K562 (cell line): ENCODE measurements at regions not wholly inside any gene's neighbourhood (a gene's known extent, or its start where the extent isn't known, plus 50 kb on each side); places are given as distances from the start of the nearest gene placed in this dataset.

Experiments
- ATAC-seq: fragments of 200-7000 bp; cut with Tn5 transposase; 3 replicates; pipeline ENCODE4 v1.9.1; 2020; ENCODE audit warnings: moderate library complexity
- BruUV-seq: library from RNA; stranded (reverse); fragments of 400-500 nt; replicated peaks from 2 replicates; lab custom pipeline; 2021; lab: Mats Ljungman, UMichigan
- CTCF ChIA-PET: fragments of 300-600 bp; formaldehyde crosslinking; extraction: SDS; loops from one replicate; lab custom pipeline; 2021; ENCODE audit warnings: low intra/inter-chr PET ratio; lab: Yijun Ruan, JAX
- POLR2A ChIA-PET: fragments of 300-600, 350-650 bp; sonication (Branson Sonifier 250); formaldehyde crosslinking; extraction: SDS; loops from one replicate; lab custom pipeline; 2021; ENCODE audit warnings: antibody characterized with exemption, inconsistent platforms; lab: Yijun Ruan, JAX
- DNase-seq, 4 experiments: peaks; one replicate each; pipeline versions ENCODE4 v3.0.0 to v3.0.0-alpha.2; 2011 to 2018; ENCODE audit warnings: low spot score in 3 of 4, mixed read lengths in 3 of 4; ENCODE audit errors: extremely low read depth in 1 of 4
- FAIRE-seq: peaks from 2 replicates; lab custom pipeline; 2011; peaks lifted over from hg19 to GRCh38; lab: Jason Lieb, UNC
- H2AFZ ChIP-seq: 2 replicates; pipeline ENCODE4 v1.6.0; 2011; ENCODE audit warnings: low read depth, low read length, control low read depth, inconsistent platforms
- H3K27ac ChIP-seq: fragments of 200-600 bp; 3 replicates; pipeline ENCODE4 v1.8.0; 2011; ENCODE audit warnings: low read depth, mild to moderate bottlenecking, control low read depth, inconsistent platforms, low read length, moderate library complexity, mixed read lengths; ENCODE audit errors: extremely low read depth
- H3K27me3 ChIP-seq, 2 experiments: fragments of 300-600 bp in 1 of 2; 2 replicates in 1 of 2; 3 replicates in 1 of 2; pipeline versions ENCODE4 v1.6.0 to v1.8.0; 2011; ENCODE audit warnings: inconsistent platforms in 2 of 2, low read length in 2 of 2, mild to moderate bottlenecking in 1 of 2, mixed read lengths in 1 of 2, moderate library complexity in 1 of 2; ENCODE audit not compliant: control insufficient read depth in 2 of 2, insufficient read depth in 2 of 2
- H3K36me3 ChIP-seq: fragments of 300-600 bp; 3 replicates; pipeline ENCODE4 v1.8.0; 2011; ENCODE audit warnings: mild to moderate bottlenecking, low read length, inconsistent platforms; ENCODE audit not compliant: control insufficient read depth, insufficient read depth
- H3K4me1 ChIP-seq, 2 experiments: fragments of 200-600 bp in 1 of 2; replicated peaks in 1 of 2; 2 replicates in 1 of 2; 3 replicates in 1 of 2; pipeline versions ENCODE4 v1.5.1 to v1.8.0; 2011; ENCODE audit warnings: inconsistent platforms in 2 of 2, low read length in 2 of 2, mild to moderate bottlenecking in 1 of 2, mixed read lengths in 1 of 2, moderate library complexity in 1 of 2; ENCODE audit not compliant: control insufficient read depth in 2 of 2, insufficient read depth in 2 of 2
- H3K4me2 ChIP-seq: 2 replicates; pipeline ENCODE4 v1.6.1; 2011; ENCODE audit warnings: low read length, control low read depth, inconsistent platforms, mixed read lengths; ENCODE audit not compliant: insufficient read depth
- H3K4me3 ChIP-seq: fragments of 200-600 bp; sonication (generic), shearing (Covaris generic); 2 replicates; pipeline ENCODE4 v1.5.1; 2016; ENCODE audit warnings: control low read depth, inconsistent platforms
- H3K79me2 ChIP-seq: fragments of 200-600 bp; 3 replicates; pipeline ENCODE4 v1.8.0; 2011; ENCODE audit warnings: low read length, inconsistent platforms; ENCODE audit not compliant: control insufficient read depth, insufficient read depth
- H3K9ac ChIP-seq, 2 experiments: 2 replicates each; pipeline versions ENCODE4 v1.6.0 to v1.6.1; 2011; ENCODE audit warnings: low read depth in 2 of 2, low read length in 2 of 2, control low read depth in 1 of 2, inconsistent platforms in 1 of 2, mild to moderate bottlenecking in 1 of 2, mixed read lengths in 1 of 2; ENCODE audit not compliant: insufficient read depth in 1 of 2
- H3K9me1 ChIP-seq: one replicate; pipeline ENCODE4 v1.6.0; 2011; ENCODE audit warnings: inconsistent platforms, mild to moderate bottlenecking, low read length, moderate library complexity; ENCODE audit not compliant: control insufficient read depth, insufficient read depth
- H3K9me3 ChIP-seq: replicated peaks from 2 replicates; pipeline ENCODE4 v1.5.1; 2011; ENCODE audit warnings: low read depth, low read length, inconsistent platforms; ENCODE audit not compliant: control insufficient read depth, insufficient read depth
- H4K20me1 ChIP-seq: replicated peaks from 2 replicates; pipeline ENCODE4 v1.6.1; 2011; ENCODE audit warnings: low read length, inconsistent platforms, mixed read lengths; ENCODE audit not compliant: control insufficient read depth, insufficient read depth
- C11orf30 ChIP-seq: fragments of 450-650 bp; IDR thresholded peaks from 2 replicates; pipeline ENCODE4 v1.6.1; 2016; ENCODE audit warnings: low read depth, mild to moderate bottlenecking
- FOXO4 ChIP-seq: fragments of 450-650 bp; formaldehyde crosslinking; IDR thresholded peaks from 2 replicates; pipeline ENCODE4 v1.4.0; 2020; ENCODE audit warnings: mild to moderate bottlenecking, moderate library complexity
- KAT2B ChIP-seq: IDR thresholded peaks from one replicate; pipeline ENCODE4 v1.6.1; 2012; ENCODE audit warnings: low read depth, mild to moderate bottlenecking, control low read depth, inconsistent platforms, low read length, moderate library complexity
- KLF13 ChIP-seq: fragments of 450-650 bp; IDR thresholded peaks from 2 replicates; pipeline ENCODE4 v1.6.1; 2016; ENCODE audit warnings: missing genetic modification characterization, low read depth, mild to moderate bottlenecking, missing compliant biosample characterization, moderate library complexity, borderline replicate concordance
- NELFE ChIP-seq: IDR thresholded peaks from 2 replicates; pipeline ENCODE4 v1.6.1; 2011; ENCODE audit warnings: mild to moderate bottlenecking; ENCODE audit not compliant: insufficient read depth, insufficient read length
- NR4A1 ChIP-seq, 2 experiments: fragments of 250-450 bp in 1 of 2; fragments of 450-650 bp in 1 of 2; sonication (Bioruptor Pico) in 1 of 2; IDR thresholded peaks; 2 replicates each; pipeline versions ENCODE4 v1.4.0 to v1.6.1; 2016 to 2020; ENCODE audit warnings: mild to moderate bottlenecking in 2 of 2, missing compliant biosample characterization in 1 of 2, missing genetic modification characterization in 1 of 2, moderate library complexity in 1 of 2
- PHF21A ChIP-seq: fragments of 450-650 bp; IDR thresholded peaks from 2 replicates; pipeline ENCODE4 v1.6.1; 2017; ENCODE audit warnings: low read depth, borderline replicate concordance
- POLR2AphosphoS2 ChIP-seq: IDR thresholded peaks from 2 replicates; pipeline ENCODE4 v1.6.1; 2012; ENCODE audit warnings: low read length, improper control_type of control experiment
- RBM22 ChIP-seq: fragments of 200-400 bp; formaldehyde crosslinking; IDR thresholded peaks from 2 replicates; pipeline ENCODE4 v1.6.1; 2018; ENCODE audit warnings: low read length, low read depth; ENCODE audit not compliant: poor library complexity, severe bottlenecking
- TCF7L2 ChIP-seq: fragments of 150-350 bp; IDR thresholded peaks from 2 replicates; pipeline ENCODE4 v1.6.1; 2016; ENCODE audit warnings: low read depth, mild to moderate bottlenecking, low read length, moderate library complexity
- ZNF699 ChIP-seq: fragments of 250-450 bp; sonication (Bioruptor Pico); IDR thresholded peaks from 2 replicates; pipeline ENCODE4 v1.8.0; 2021; ENCODE audit warnings: mild to moderate bottlenecking, moderate library complexity; ENCODE audit not compliant: insufficient replicate concordance
- WGBS: fragments of 100-300 bp; shearing (Covaris generic); methylation state at CpG from one replicate; pipeline ENCODE4 v1.1.6; 2016; ENCODE audit warnings: low coverage, mixed read lengths; ENCODE audit not compliant: insufficient coverage; ENCODE audit errors: missing lambda C conversion rate; 5-methylcytosine and 5-hydroxymethylcytosine counted together
- in situ Hi-C: fragments of 300-500 bp; cut with MboI; formaldehyde crosslinking; loops from 4 replicates; pipeline ENCODE4 v1.15.0; 2018; ENCODE audit warnings: inconsistent platforms, mixed read lengths
- intact Hi-C: fragments of 100-400 bp; cut with micrococcal nuclease; formaldehyde crosslinking; loops from 2 replicates; pipeline ENCODE4 v1.14.2; 2022
- TF ChIP-seq, protein P1 (sequence below), 2 experiments: fragments of 450-650 bp; IDR thresholded peaks; 2 replicates each; pipeline ENCODE4 v1.6.1; 2018; ENCODE audit warnings: mild to moderate bottlenecking in 2 of 2, low read depth in 1 of 2; ENCODE audit not compliant: partially characterized antibody in 2 of 2
- TF ChIP-seq, protein P2 (sequence below), 2 experiments: fragments of 450-650 bp; IDR thresholded peaks; 2 replicates each; pipeline ENCODE4 v1.6.1; 2016
- TF ChIP-seq, protein P3 (sequence below): fragments of 450-650 bp; formaldehyde crosslinking; IDR thresholded peaks from 2 replicates; pipeline ENCODE4 v1.4.0; 2022; ENCODE audit warnings: missing genetic modification characterization

DNA sequence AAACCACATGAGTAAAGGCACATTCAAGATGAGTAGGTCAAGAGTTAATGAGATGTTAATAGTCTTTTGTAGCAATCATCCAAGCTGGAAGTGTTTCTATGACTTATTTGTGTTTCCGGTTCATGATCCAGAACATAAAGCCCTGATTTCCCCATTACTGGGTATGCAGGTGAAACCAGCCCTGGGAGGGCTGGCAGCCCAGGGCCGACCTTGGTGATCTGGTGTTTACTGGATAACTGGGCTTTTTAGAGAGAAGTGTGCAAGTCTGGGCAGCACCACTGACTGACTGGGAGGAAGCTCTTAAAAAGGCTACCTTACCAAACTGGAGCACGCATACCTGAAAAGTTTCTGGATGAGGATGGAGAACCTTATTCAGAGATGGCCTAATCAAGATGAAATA is 431.6 kb upstream of the VRK2 start:
- Histone ChIP-seq H4K20me1 (no peaks in the 10 kb centered on the region), H3K4me3 (no peak overlapping the region), H3K79me2 (no peaks in the 10 kb centered on the region), H3K27me3 (no peaks in the 10 kb centered on the region), H3K9me3 (no peaks in the 10 kb centered on the region), H2AFZ (no peak overlapping the region), H3K9me1 (no peaks in the 10 kb centered on the region), H3K9ac (no peak overlapping the region)
- no peak for DNase-seq
- WGBS = 8% methylated on average over 3 of the region's 3 CpGs
- CTCF ChIA-PET = no interaction called here
- intact Hi-C loops = no loop called here
- in situ Hi-C loops = no loop called here
- BruUV-seq = no TSS peak
- no peak for TF ChIP-seq TCF7L2
- no peak for TF ChIP-seq NELFE
- TF ChIP-seq, protein P1, sequence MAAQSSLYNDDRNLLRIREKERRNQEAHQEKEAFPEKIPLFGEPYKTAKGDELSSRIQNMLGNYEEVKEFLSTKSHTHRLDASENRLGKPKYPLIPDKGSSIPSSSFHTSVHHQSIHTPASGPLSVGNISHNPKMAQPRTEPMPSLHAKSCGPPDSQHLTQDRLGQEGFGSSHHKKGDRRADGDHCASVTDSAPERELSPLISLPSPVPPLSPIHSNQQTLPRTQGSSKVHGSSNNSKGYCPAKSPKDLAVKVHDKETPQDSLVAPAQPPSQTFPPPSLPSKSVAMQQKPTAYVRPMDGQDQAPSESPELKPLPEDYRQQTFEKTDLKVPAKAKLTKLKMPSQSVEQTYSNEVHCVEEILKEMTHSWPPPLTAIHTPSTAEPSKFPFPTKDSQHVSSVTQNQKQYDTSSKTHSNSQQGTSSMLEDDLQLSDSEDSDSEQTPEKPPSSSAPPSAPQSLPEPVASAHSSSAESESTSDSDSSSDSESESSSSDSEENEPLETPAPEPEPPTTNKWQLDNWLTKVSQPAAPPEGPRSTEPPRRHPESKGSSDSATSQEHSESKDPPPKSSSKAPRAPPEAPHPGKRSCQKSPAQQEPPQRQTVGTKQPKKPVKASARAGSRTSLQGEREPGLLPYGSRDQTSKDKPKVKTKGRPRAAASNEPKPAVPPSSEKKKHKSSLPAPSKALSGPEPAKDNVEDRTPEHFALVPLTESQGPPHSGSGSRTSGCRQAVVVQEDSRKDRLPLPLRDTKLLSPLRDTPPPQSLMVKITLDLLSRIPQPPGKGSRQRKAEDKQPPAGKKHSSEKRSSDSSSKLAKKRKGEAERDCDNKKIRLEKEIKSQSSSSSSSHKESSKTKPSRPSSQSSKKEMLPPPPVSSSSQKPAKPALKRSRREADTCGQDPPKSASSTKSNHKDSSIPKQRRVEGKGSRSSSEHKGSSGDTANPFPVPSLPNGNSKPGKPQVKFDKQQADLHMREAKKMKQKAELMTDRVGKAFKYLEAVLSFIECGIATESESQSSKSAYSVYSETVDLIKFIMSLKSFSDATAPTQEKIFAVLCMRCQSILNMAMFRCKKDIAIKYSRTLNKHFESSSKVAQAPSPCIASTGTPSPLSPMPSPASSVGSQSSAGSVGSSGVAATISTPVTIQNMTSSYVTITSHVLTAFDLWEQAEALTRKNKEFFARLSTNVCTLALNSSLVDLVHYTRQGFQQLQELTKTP (IDR thresholded peaks at IDR 0.05; ENCODE audit: low read depth in 1 of 2, partially characterized antibody in 2 of 2) = no peak
- no peak for TF ChIP-seq POLR2AphosphoS2
- TF ChIP-seq KLF13 (tag) = no peak
- no peak for TF ChIP-seq KAT2B
- no peak for TF ChIP-seq FOXO4 (CRISPR knock-in tag)
- TF ChIP-seq RBM22 = no peak
- TF ChIP-seq C11orf30 = no peak
- TF ChIP-seq, protein P2, sequence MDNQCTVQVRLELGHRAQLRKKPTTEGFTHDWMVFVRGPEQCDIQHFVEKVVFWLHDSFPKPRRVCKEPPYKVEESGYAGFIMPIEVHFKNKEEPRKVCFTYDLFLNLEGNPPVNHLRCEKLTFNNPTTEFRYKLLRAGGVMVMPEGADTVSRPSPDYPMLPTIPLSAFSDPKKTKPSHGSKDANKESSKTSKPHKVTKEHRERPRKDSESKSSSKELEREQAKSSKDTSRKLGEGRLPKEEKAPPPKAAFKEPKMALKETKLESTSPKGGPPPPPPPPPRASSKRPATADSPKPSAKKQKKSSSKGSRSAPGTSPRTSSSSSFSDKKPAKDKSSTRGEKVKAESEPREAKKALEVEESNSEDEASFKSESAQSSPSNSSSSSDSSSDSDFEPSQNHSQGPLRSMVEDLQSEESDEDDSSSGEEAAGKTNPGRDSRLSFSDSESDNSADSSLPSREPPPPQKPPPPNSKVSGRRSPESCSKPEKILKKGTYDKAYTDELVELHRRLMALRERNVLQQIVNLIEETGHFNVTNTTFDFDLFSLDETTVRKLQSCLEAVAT (IDR thresholded peaks at IDR 0.05) = no peak
- TF ChIP-seq PHF21A = no peak
- TF ChIP-seq, protein P3, sequence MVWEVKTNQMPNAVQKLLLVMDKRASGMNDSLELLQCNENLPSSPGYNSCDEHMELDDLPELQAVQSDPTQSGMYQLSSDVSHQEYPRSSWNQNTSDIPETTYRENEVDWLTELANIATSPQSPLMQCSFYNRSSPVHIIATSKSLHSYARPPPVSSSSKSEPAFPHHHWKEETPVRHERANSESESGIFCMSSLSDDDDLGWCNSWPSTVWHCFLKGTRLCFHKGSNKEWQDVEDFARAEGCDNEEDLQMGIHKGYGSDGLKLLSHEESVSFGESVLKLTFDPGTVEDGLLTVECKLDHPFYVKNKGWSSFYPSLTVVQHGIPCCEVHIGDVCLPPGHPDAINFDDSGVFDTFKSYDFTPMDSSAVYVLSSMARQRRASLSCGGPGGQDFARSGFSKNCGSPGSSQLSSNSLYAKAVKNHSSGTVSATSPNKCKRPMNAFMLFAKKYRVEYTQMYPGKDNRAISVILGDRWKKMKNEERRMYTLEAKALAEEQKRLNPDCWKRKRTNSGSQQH (CRISPR knock-in tag) = no peak
- TF ChIP-seq ZNF699 (CRISPR knock-in tag) = no peak
- no peak for TF ChIP-seq NR4A1 (CRISPR knock-in tag; IDR thresholded peaks at IDR 0.05)
- TF ChIP-seq NR4A1 (tag; IDR thresholded peaks at IDR 0.05) = no peak
- TF ChIP-seq, all 486 proteins: peak for 0
- H3K4me2 ChIP-seq = no peak overlapping the region
- POLR2A ChIA-PET = interaction anchor here (0.6 kb wide), 1 partner anchor 1433 kb away, joined by 3 read pairs; no protein-coding TSS in a partner anchor
- ATAC-seq (no peak), FAIRE-seq (no peak)
- no peaks in the 10 kb centered on the region for H3K4me1 ChIP-seq
- H3K27ac ChIP-seq = no peak overlapping the region
- H3K36me3 ChIP-seq = no peaks in the 10 kb centered on the region
